ENCODE measurements at regions not wholly inside any gene's neighbourhood (a gene's known extent, or its start where the extent isn't known, plus 50 kb on each side); places are given as distances from the start of the nearest gene placed in this dataset.

DNA sequence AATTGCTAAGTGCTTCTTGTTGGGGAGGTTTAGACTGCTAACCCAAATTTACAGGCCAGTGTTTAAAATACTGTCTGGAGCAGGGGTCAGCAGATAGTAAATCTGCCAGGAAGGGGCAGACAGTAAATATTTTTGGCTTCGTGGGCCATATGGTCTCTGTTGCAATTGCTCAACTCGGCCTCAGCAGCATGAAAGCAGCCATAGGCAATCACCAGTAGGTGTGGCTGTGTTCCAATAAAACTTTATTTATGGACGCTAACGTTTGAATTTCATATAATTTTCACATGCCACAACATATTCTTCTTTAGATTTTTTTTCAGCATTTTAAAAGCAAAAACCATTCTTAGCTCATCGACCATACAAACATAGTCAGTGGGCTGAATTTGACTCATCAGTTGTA, 172.7 kb downstream of the BRINP2 start:
- TF ChIP-seq RCOR1 (IDR thresholded peaks at IDR 0.05; ENCODE audit: insufficient replicate concordance, low read length), result no peak
- TF ChIP-seq, protein P1, sequence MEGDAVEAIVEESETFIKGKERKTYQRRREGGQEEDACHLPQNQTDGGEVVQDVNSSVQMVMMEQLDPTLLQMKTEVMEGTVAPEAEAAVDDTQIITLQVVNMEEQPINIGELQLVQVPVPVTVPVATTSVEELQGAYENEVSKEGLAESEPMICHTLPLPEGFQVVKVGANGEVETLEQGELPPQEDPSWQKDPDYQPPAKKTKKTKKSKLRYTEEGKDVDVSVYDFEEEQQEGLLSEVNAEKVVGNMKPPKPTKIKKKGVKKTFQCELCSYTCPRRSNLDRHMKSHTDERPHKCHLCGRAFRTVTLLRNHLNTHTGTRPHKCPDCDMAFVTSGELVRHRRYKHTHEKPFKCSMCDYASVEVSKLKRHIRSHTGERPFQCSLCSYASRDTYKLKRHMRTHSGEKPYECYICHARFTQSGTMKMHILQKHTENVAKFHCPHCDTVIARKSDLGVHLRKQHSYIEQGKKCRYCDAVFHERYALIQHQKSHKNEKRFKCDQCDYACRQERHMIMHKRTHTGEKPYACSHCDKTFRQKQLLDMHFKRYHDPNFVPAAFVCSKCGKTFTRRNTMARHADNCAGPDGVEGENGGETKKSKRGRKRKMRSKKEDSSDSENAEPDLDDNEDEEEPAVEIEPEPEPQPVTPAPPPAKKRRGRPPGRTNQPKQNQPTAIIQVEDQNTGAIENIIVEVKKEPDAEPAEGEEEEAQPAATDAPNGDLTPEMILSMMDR (conservative IDR thresholded peaks at IDR 0.05; ENCODE audit: low read depth, low read length), result no peak
- no peaks in the 10 kb centered on the region for H3K9me1 ChIP-seq (ENCODE audit: insufficient read depth, low read length)
- no peak overlapping the region for H2BK5ac ChIP-seq (ENCODE audit: low read depth, low read length, poor library complexity, severe bottlenecking)
- no peak overlapping the region for H3K4me2 ChIP-seq (ENCODE audit: low read depth, low read length)
- no peak overlapping the region for H4K91ac ChIP-seq (ENCODE audit: insufficient read depth, low read depth, low read length)
- H4K5ac ChIP-seq (ENCODE audit: low read depth, low read length), result no peak overlapping the region
- dilution Hi-C loops (cut with HindIII; ENCODE audit: low sequenced_read_pairs, unreplicated experiment) (no loop called here), in situ Hi-C loops (cut with MboI; ENCODE audit: low sequenced_read_pairs) (loop anchor here (10.0 kb wide), 1 partner anchor 439 kb away; no protein-coding TSS in a partner anchor), intact Hi-C loops (cut with micrococcal nuclease) (no loop called here)
- no peak overlapping the region for H3K14ac ChIP-seq (replicated peaks; ENCODE audit: low read depth, low read length)
- ATAC-seq (ENCODE audit: low read depth) (no peak), DNase-seq (no peak)
- no peak overlapping the region for H2AFZ ChIP-seq (replicated peaks; ENCODE audit: low read length, poor library complexity)
- no peak overlapping the region for H2AK9ac ChIP-seq (replicated peaks; ENCODE audit: low read depth, low read length, poor library complexity)
- POLR2A ChIA-PET (ENCODE audit: unreplicated experiment), result no interaction called here
- no peaks in the 10 kb centered on the region for H3K27me3 ChIP-seq (ENCODE audit: control insufficient read depth, insufficient read depth, low read length)
- no peak overlapping the region for H2BK20ac ChIP-seq (ENCODE audit: low read depth, low read length)
- no peak overlapping the region for H3K4me3 ChIP-seq (ENCODE audit: insufficient read depth, low read depth, low read length)
- no peak overlapping the region for H3K4ac ChIP-seq (ENCODE audit: low read depth, low read length)
- no peaks in the 10 kb centered on the region for H3K9me3 ChIP-seq (ENCODE audit: control insufficient read depth, insufficient read depth, low read length)
- H2BK120ac ChIP-seq (ENCODE audit: low read depth, low read length), result no peak overlapping the region
- no peaks in the 10 kb centered on the region for H3K36me3 ChIP-seq (ENCODE audit: control insufficient read depth, insufficient read depth, low read length)
- no peak overlapping the region for H3K18ac ChIP-seq (ENCODE audit: low read depth, low read length)
- no TSS peak for BruUV-seq (replicated peaks)
- WGBS, 2 experiments (ENCODE audit: extremely low coverage in 2 of 2, insufficient read length in 1 of 2), result 67% methylated on average over 1 of the region's 5 CpGs; no CpG with 5 or more reads in 1 of the 2 experiments
- no peak overlapping the region for H2AK5ac ChIP-seq (ENCODE audit: low read depth, low read length)
- H3K9ac ChIP-seq (ENCODE audit: low read depth, low read length), result no peak overlapping the region
- H4K20me1 ChIP-seq (ENCODE audit: insufficient read depth, low read length), result no peaks in the 10 kb centered on the region; the same call in 1 of the 2 replicates
- no peak overlapping the region for H4K8ac ChIP-seq (ENCODE audit: low read depth in 2 of 2, low read length in 2 of 2)
- no peaks in the 10 kb centered on the region for H3K79me1 ChIP-seq (ENCODE audit: low read depth in 1 of 2, low read length in 2 of 2)
- H3K4me1 ChIP-seq (ENCODE audit: control insufficient read depth, insufficient read depth, low read length), result no peaks in the 10 kb centered on the region
- H3K23ac ChIP-seq (ENCODE audit: low read depth, low read length), result no peak overlapping the region
- no peak overlapping the region for H3K27ac ChIP-seq (ENCODE audit: insufficient read depth, low read length)
- H2BK15ac ChIP-seq (ENCODE audit: low read depth, low read length), result no peak overlapping the region
- CTCF ChIA-PET, result no interaction called here
- no peak overlapping the region for H3K56ac ChIP-seq (ENCODE audit: extremely low read depth, insufficient read depth, low read length)
